ENCODE measurements at regions not wholly inside any gene's neighbourhood (a gene's known extent, or its start where the extent isn't known, plus 50 kb on each side); places are given as distances from the start of the nearest gene placed in this dataset.

GRCh38 chr7:91596287-91596686 is 284.2 kb downstream of the MTERF1 start (continued):
- TF ChIP-seq JUND (IDR thresholded peaks at IDR 0.05) (no peak), YY1 (IDR thresholded peaks at IDR 0.05; ENCODE audit: extremely low read depth, insufficient replicate concordance, low read depth, low read length) (no peak), ZNF274 (IDR thresholded peaks at IDR 0.05; ENCODE audit: low read depth, low read length) (no peak), ELF1 (IDR thresholded peaks at IDR 0.05; ENCODE audit: borderline replicate concordance, low read depth) (no peak), SP1 (IDR thresholded peaks at IDR 0.05; ENCODE audit: low read depth) (no peak), SIN3A (IDR thresholded peaks at IDR 0.05; ENCODE audit: low read depth) (no peak), POLR2A (IDR thresholded peaks at IDR 0.05; ENCODE audit: borderline replicate concordance, extremely low read depth, insufficient read depth, insufficient read length) (no peak), CEBPB (IDR thresholded peaks at IDR 0.05; ENCODE audit: low read depth) (no peak), POLR2AphosphoS5 (IDR thresholded peaks at IDR 0.05; ENCODE audit: low read depth, low read length) (no peak), SRF (IDR thresholded peaks at IDR 0.05; ENCODE audit: low read depth) (no peak), EZH2 (IDR thresholded peaks at IDR 0.05) (no peak), ZFX (IDR thresholded peaks at IDR 0.05) (no peak)
- TF ChIP-seq, protein P1, sequence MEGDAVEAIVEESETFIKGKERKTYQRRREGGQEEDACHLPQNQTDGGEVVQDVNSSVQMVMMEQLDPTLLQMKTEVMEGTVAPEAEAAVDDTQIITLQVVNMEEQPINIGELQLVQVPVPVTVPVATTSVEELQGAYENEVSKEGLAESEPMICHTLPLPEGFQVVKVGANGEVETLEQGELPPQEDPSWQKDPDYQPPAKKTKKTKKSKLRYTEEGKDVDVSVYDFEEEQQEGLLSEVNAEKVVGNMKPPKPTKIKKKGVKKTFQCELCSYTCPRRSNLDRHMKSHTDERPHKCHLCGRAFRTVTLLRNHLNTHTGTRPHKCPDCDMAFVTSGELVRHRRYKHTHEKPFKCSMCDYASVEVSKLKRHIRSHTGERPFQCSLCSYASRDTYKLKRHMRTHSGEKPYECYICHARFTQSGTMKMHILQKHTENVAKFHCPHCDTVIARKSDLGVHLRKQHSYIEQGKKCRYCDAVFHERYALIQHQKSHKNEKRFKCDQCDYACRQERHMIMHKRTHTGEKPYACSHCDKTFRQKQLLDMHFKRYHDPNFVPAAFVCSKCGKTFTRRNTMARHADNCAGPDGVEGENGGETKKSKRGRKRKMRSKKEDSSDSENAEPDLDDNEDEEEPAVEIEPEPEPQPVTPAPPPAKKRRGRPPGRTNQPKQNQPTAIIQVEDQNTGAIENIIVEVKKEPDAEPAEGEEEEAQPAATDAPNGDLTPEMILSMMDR (IDR thresholded peaks at IDR 0.05 in 2 of 3, conservative IDR thresholded peaks at IDR 0.05 in 1 of 3; ENCODE audit: borderline replicate concordance in 1 of 3, insufficient read depth in 1 of 3, low read depth in 2 of 3, low read length in 2 of 3) = no peak

- TF ChIP-seq TCF7L2 (IDR thresholded peaks at IDR 0.05; ENCODE audit: borderline replicate concordance, extremely low read depth, insufficient read depth, insufficient read length) (no peak), EGR1 (IDR thresholded peaks at IDR 0.05; ENCODE audit: low read depth) (no peak), CEBPB (IDR thresholded peaks at IDR 0.05; ENCODE audit: low read depth) (no peak), YY1 (IDR thresholded peaks at IDR 0.05; ENCODE audit: extremely low read depth, insufficient replicate concordance, low read depth, low read length) (no peak), CBX3 (IDR thresholded peaks at IDR 0.05; ENCODE audit: low read depth) (no peak), ZFX (IDR thresholded peaks at IDR 0.05) (no peak), REST (IDR thresholded peaks at IDR 0.05; ENCODE audit: low read depth) (no peak), SIN3A (IDR thresholded peaks at IDR 0.05; ENCODE audit: low read depth) (no peak)
- TF ChIP-seq, protein P1 (IDR thresholded peaks at IDR 0.05 in 2 of 3, conservative IDR thresholded peaks at IDR 0.05 in 1 of 3; ENCODE audit: borderline replicate concordance in 1 of 3, insufficient read depth in 1 of 3, low read depth in 2 of 3, low read length in 2 of 3) = no peak
- Histone ChIP-seq H3K27me3 (ENCODE audit: insufficient read depth, low read length) (no peaks in the 10 kb centered on the region), H3K4me2 (ENCODE audit: low read length) (no peak overlapping the region), H3K9me3 (ENCODE audit: control insufficient read depth in 1 of 2, insufficient read depth in 1 of 2, low read depth in 1 of 2, low read length in 2 of 2) (no peaks in the 10 kb centered on the region), H3K9ac (ENCODE audit: low read length) (no peak overlapping the region), H3K4me1 (ENCODE audit: control insufficient read depth in 1 of 2, insufficient read depth in 2 of 2, low read length in 2 of 2) (no peaks in the 10 kb centered on the region), H3K36me3 (ENCODE audit: control insufficient read depth in 1 of 2, insufficient read depth in 2 of 2, low read length in 2 of 2) (no peaks in the 10 kb centered on the region), H2AFZ (ENCODE audit: low read depth, low read length, poor library complexity, severe bottlenecking) (no peak overlapping the region), H3K4me3 (replicated peaks in 1 of 2; ENCODE audit: low read depth in 1 of 2, low read length in 2 of 2) (no peak overlapping the region), H4K20me1 (ENCODE audit: insufficient read depth) (no peaks in the 10 kb centered on the region), H3K9me2 (ENCODE audit: insufficient read depth) (no peaks in the 10 kb centered on the region), H3K27ac (ENCODE audit: low read depth, low read length) (no peak overlapping the region), H3K79me2 (ENCODE audit: insufficient read depth, low read length) (no peaks in the 10 kb centered on the region)
- no peak for DNase-seq (ENCODE audit: low read depth, low spot score)
- ChIA-PET CTCF (no interaction called here), POLR2A (no interaction called here), RAD21 (ENCODE audit: low non-redundant PET in 1 of 2, low total read pairs in 2 of 2, uncharacterized antibody in 2 of 2, unreplicated experiment in 2 of 2) (no interaction called here)
- no peak for ATAC-seq
- no TSS peak for BruUV-seq (replicated peaks)
- intact Hi-C loops (cut with micrococcal nuclease) = no loop called here
Observed at GRCh38 chr7:91598791-91599190, 281.7 kb downstream of the MTERF1 start.
